ENCODE measurements at regions not wholly inside any gene's neighbourhood (a gene's known extent, or its start where the extent isn't known, plus 50 kb on each side); places are given as distances from the start of the nearest gene placed in this dataset.

GRCh38 chr1:4554271-4554865 is 100.0 kb upstream of the AJAP1 start:
- DNase-seq = no peak

GRCh38 chr1:4557949-4558348 is 96.5 kb upstream of the AJAP1 start:
- DNase-seq = no peak

GRCh38 chr1:4561205-4561604 is 93.2 kb upstream of the AJAP1 start:
- DNase-seq = no peak

GRCh38 chr1:4562321-4562720 is 92.1 kb upstream of the AJAP1 start:
- no peak for DNase-seq

- DNase-seq = no peak
Measured at GRCh38 chr1:4563586-4563985, 90.8 kb upstream of the AJAP1 start.

GRCh38 chr1:4564051-4564450 is 90.4 kb upstream of the AJAP1 start:
- no peak for DNase-seq

- DNase-seq = no peak
Measured at GRCh38 chr1:4565166-4565565, 89.2 kb upstream of the AJAP1 start.

GRCh38 chr1:4565801-4566449 is 88.5 kb upstream of the AJAP1 start:
- DNase-seq = no peak

GRCh38 chr1:4571263-4571662 is 83.1 kb upstream of the AJAP1 start:
- DNase-seq = no peak

- no peak for DNase-seq
Measured at GRCh38 chr1:4573526-4573925, 80.9 kb upstream of the AJAP1 start.

GRCh38 chr1:4581807-4582206 is 72.6 kb upstream of the AJAP1 start:
- DNase-seq = no peak

- no peak for DNase-seq
Measured at GRCh38 chr1:4584449-4584848, 70.0 kb upstream of the AJAP1 start.

GRCh38 chr1:4585216-4585615 is 69.2 kb upstream of the AJAP1 start:
- no peak for DNase-seq

GRCh38 chr1:4585705-4586104 is 68.7 kb upstream of the AJAP1 start:
- DNase-seq = no peak

GRCh38 chr1:4586611-4587160 is 67.7 kb upstream of the AJAP1 start:
- no peak for DNase-seq

GRCh38 chr1:4587721-4588120 is 66.7 kb upstream of the AJAP1 start:
- no peak for DNase-seq

- DNase-seq = no peak
Measured at GRCh38 chr1:4590756-4591155, 63.7 kb upstream of the AJAP1 start.

- no peak for DNase-seq
Measured at GRCh38 chr1:4591926-4592325, 62.5 kb upstream of the AJAP1 start.

GRCh38 chr1:4593106-4593505 is 61.3 kb upstream of the AJAP1 start:
- DNase-seq = no peak

- no peak for DNase-seq
Measured at GRCh38 chr1:4594286-4594991, 60.0 kb upstream of the AJAP1 start.

GRCh38 chr1:4595341-4596225 is 58.8 kb upstream of the AJAP1 start:
- DNase-seq = no peak

- DNase-seq = no peak
Measured at GRCh38 chr1:4596486-4596885, 57.9 kb upstream of the AJAP1 start.

GRCh38 chr1:4597020-4597419 is 57.4 kb upstream of the AJAP1 start:
- DNase-seq = no peak

Measured in right forelimb (tissue), 1 donor.